Ascending aorta (tissue), 2 donors: ENCODE measurements at regions not wholly inside any gene's neighbourhood (a gene's known extent, or its start where the extent isn't known, plus 50 kb on each side); places are given as distances from the start of the nearest gene placed in this dataset.

Experiments
- DNase-seq, 2 donors: peaks; one replicate each; pipeline ENCODE4 v3.0.0-alpha.2; 2019; ENCODE audit warnings: low spot score in 2 of 2
- H3K27ac ChIP-seq, 2 donors: fragments of 200-600 bp; sonication (generic); one replicate each; pipeline ENCODE4 v1.5.1; 2016 to 2017; ENCODE audit warnings: mild to moderate bottlenecking in 1 of 2
- H3K27me3 ChIP-seq: fragments of 200-600 bp; sonication (generic); one replicate; pipeline ENCODE4 v1.5.1; 2017
- H3K36me3 ChIP-seq, 2 donors: fragments of 200-600 bp; sonication (generic); one replicate each; pipeline ENCODE4 v1.5.1; 2016
- H3K4me1 ChIP-seq, 2 donors: fragments of 200-600 bp; sonication (generic); one replicate each; pipeline ENCODE4 v1.5.1; 2016 to 2017; ENCODE audit warnings: mild to moderate bottlenecking in 1 of 2
- H3K4me3 ChIP-seq, 2 donors: fragments of 200-600 bp; sonication (generic); one replicate each; pipeline ENCODE4 v1.5.1; 2016 to 2017; ENCODE audit warnings: mild to moderate bottlenecking in 1 of 2
- H3K9me3 ChIP-seq, 2 donors: fragments of 200-600 bp; sonication (generic); one replicate each; pipeline ENCODE4 v1.5.1; 2016
- intact Hi-C: fragments of 100-400 bp; cut with DNase I; formaldehyde crosslinking; loops from one replicate; pipeline ENCODE4 v1.15.1; 2023
- TF ChIP-seq, protein P1 (sequence below), 3 experiments: fragments of 200-600 bp in 2 of 3; fragments of 450-650 bp in 1 of 3; sonication (generic) in 2 of 3; IDR thresholded peaks; one replicate each; pipeline ENCODE4 v1.5.1; 2016 to 2019; ENCODE audit warnings: antibody characterized with exemption in 3 of 3, mild to moderate bottlenecking in 1 of 3, moderate library complexity in 1 of 3

- Histone ChIP-seq H3K27me3 (no peaks in the 10 kb centered on the region), H3K4me1 (peaks cover 0 to 9% of the 10 kb centered on the region in 2 donors), H3K27ac (no peak overlapping the region), H3K4me3 (no peak overlapping the region), H3K36me3 (no peaks in the 10 kb centered on the region), H3K9me3 (no peaks in the 10 kb centered on the region)
- TF ChIP-seq, protein P1, sequence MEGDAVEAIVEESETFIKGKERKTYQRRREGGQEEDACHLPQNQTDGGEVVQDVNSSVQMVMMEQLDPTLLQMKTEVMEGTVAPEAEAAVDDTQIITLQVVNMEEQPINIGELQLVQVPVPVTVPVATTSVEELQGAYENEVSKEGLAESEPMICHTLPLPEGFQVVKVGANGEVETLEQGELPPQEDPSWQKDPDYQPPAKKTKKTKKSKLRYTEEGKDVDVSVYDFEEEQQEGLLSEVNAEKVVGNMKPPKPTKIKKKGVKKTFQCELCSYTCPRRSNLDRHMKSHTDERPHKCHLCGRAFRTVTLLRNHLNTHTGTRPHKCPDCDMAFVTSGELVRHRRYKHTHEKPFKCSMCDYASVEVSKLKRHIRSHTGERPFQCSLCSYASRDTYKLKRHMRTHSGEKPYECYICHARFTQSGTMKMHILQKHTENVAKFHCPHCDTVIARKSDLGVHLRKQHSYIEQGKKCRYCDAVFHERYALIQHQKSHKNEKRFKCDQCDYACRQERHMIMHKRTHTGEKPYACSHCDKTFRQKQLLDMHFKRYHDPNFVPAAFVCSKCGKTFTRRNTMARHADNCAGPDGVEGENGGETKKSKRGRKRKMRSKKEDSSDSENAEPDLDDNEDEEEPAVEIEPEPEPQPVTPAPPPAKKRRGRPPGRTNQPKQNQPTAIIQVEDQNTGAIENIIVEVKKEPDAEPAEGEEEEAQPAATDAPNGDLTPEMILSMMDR (IDR thresholded peaks at IDR 0.05): no peak
- intact Hi-C loops: no loop called here
- no peak for DNase-seq
These were observed 148.7 kb upstream of the SLC1A4 start for GRCh38 chr2:64840426-64840881.

DNA sequence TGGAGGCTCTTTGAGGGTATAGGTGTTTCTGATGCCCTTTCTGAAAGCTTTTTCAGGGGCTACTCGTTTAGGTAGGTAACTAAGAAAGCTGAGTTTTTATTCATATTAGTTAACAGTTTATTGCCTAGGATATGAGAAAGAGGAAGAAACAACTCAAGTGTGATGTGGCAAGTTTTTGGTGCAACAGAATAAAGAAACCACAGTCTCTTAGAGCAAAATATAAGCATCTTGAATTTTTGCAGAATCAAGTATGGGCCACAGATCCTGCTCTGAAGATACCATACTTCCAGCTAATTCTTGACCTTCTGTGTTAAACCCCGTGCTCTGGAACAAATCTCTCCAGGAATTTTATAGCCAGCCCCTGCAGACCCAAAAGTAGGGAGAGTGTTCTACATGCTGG lies 147.7 kb upstream of the SLC1A4 start:
- Histone ChIP-seq H3K36me3 (no peaks in the 10 kb centered on the region), H3K4me1 (peaks cover 0 to 9% of the 10 kb centered on the region in 2 donors), H3K27ac (no peak overlapping the region), H3K9me3 (no peaks in the 10 kb centered on the region), H3K4me3 (no peak overlapping the region), H3K27me3 (no peaks in the 10 kb centered on the region)
- DNase-seq: no peak
- TF ChIP-seq, protein P1 (IDR thresholded peaks at IDR 0.05): no peak
- intact Hi-C loops: no loop called here

DNA sequence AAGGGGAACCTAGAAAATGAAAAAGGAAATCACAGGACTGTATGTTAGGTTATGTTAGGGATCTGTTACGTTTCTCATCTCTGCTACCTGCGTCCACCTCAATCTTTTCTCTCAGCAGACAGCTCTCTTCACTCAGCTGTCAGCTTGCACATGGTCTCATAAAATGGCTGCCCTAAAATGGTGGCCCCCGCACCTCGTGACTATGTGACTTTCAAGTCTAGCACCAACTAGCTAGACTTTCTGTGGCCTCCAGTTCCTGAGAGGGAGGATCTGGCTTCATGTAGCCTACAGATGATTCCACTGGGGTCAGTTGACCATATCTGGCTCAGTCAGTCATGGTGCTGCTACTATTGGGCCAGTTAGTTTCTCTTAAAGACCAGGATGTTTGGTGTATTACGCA lies 147.2 kb upstream of the SLC1A4 start:
- no peak for DNase-seq
- Histone ChIP-seq H3K27ac (no peak overlapping the region), H3K4me1 (peaks cover 0 to 9% of the 10 kb centered on the region in 2 donors), H3K9me3 (no peaks in the 10 kb centered on the region), H3K27me3 (no peaks in the 10 kb centered on the region), H3K36me3 (no peaks in the 10 kb centered on the region), H3K4me3 (no peak overlapping the region)
- TF ChIP-seq, protein P1 (IDR thresholded peaks at IDR 0.05): no peak
- intact Hi-C loops: no loop called here

DNA sequence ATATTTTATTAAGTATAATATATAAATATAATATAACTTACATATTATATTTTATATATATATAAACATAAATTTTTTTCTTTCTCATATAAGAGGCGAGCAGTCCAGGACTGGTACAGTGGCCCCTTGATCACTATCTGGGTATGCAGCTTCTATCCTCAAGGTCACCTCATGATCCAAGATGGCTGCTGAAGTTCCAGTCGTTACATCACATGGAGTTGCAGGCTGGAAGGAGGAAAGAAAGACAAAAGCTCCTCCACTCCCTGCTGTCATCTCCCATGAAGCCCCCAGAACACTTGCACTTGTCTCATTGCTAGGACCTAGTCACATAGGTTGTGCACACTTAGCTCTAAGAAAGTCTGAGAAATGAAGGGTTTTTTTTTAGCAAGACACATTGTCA lies 145.1 kb upstream of the SLC1A4 start:
- Histone ChIP-seq H3K36me3 (no peaks in the 10 kb centered on the region), H3K27ac (no peak overlapping the region), H3K4me1 (peaks cover 0 to 6% of the 10 kb centered on the region in 2 donors), H3K4me3 (no peak overlapping the region), H3K9me3 (no peaks in the 10 kb centered on the region), H3K27me3 (no peaks in the 10 kb centered on the region)
- TF ChIP-seq, protein P1 (IDR thresholded peaks at IDR 0.05): no peak
- DNase-seq: no peak
- intact Hi-C loops: no loop called here

GRCh38 chr2:64845273-64845905 lies 143.8 kb upstream of the SLC1A4 start:
- no peaks in the 10 kb centered on the region for H3K9me3 ChIP-seq
- TF ChIP-seq, protein P1 (IDR thresholded peaks at IDR 0.05): no peak

More at GRCh38 chr2:64845273-64845905, 143.8 kb upstream of the SLC1A4 start:
- Histone ChIP-seq H3K4me1 (peaks cover 0 to 6% of the 10 kb centered on the region in 2 donors), H3K4me3 (no peak overlapping the region), H3K27ac (no peak overlapping the region), H3K27me3 (no peaks in the 10 kb centered on the region), H3K36me3 (no peaks in the 10 kb centered on the region)
- no peak for DNase-seq
- intact Hi-C loops: no loop called here
